K562 (cell line): ENCODE measurements at regions not wholly inside any gene's neighbourhood (a gene's known extent, or its start where the extent isn't known, plus 50 kb on each side); places are given as distances from the start of the nearest gene placed in this dataset.

Experiments used
- ATAC-seq: fragments of 200-7000 bp; cut with Tn5 transposase; 3 replicates; pipeline ENCODE4 v1.9.1; 2020; ENCODE audit warnings: moderate library complexity
- BruUV-seq: library from RNA; stranded (reverse); fragments of 400-500 nt; replicated peaks from 2 replicates; lab custom pipeline; 2021; lab: Mats Ljungman, UMichigan
- CTCF ChIA-PET: fragments of 300-600 bp; formaldehyde crosslinking; extraction: SDS; loops from one replicate; lab custom pipeline; 2021; ENCODE audit warnings: low intra/inter-chr PET ratio; lab: Yijun Ruan, JAX
- POLR2A ChIA-PET: fragments of 300-600, 350-650 bp; sonication (Branson Sonifier 250); formaldehyde crosslinking; extraction: SDS; loops from one replicate; lab custom pipeline; 2021; ENCODE audit warnings: antibody characterized with exemption, inconsistent platforms; lab: Yijun Ruan, JAX
- DNase-seq, 4 experiments: peaks; one replicate each; pipeline versions ENCODE4 v3.0.0 to v3.0.0-alpha.2; 2011 to 2018; ENCODE audit warnings: low spot score in 3 of 4, mixed read lengths in 3 of 4; ENCODE audit errors: extremely low read depth in 1 of 4
- FAIRE-seq: peaks from 2 replicates; lab custom pipeline; 2011; peaks lifted over from hg19 to GRCh38; lab: Jason Lieb, UNC
- H2AFZ ChIP-seq: 2 replicates; pipeline ENCODE4 v1.6.0; 2011; ENCODE audit warnings: low read depth, low read length, control low read depth, inconsistent platforms
- H3K27ac ChIP-seq: fragments of 200-600 bp; 3 replicates; pipeline ENCODE4 v1.8.0; 2011; ENCODE audit warnings: low read depth, mild to moderate bottlenecking, control low read depth, inconsistent platforms, low read length, moderate library complexity, mixed read lengths; ENCODE audit errors: extremely low read depth
- H3K27me3 ChIP-seq, 2 experiments: fragments of 300-600 bp in 1 of 2; 2 replicates in 1 of 2; 3 replicates in 1 of 2; pipeline versions ENCODE4 v1.6.0 to v1.8.0; 2011; ENCODE audit warnings: inconsistent platforms in 2 of 2, low read length in 2 of 2, mild to moderate bottlenecking in 1 of 2, mixed read lengths in 1 of 2, moderate library complexity in 1 of 2; ENCODE audit not compliant: control insufficient read depth in 2 of 2, insufficient read depth in 2 of 2
- H3K36me3 ChIP-seq: fragments of 300-600 bp; 3 replicates; pipeline ENCODE4 v1.8.0; 2011; ENCODE audit warnings: mild to moderate bottlenecking, low read length, inconsistent platforms; ENCODE audit not compliant: control insufficient read depth, insufficient read depth
- H3K4me1 ChIP-seq, 2 experiments: fragments of 200-600 bp in 1 of 2; replicated peaks in 1 of 2; 2 replicates in 1 of 2; 3 replicates in 1 of 2; pipeline versions ENCODE4 v1.5.1 to v1.8.0; 2011; ENCODE audit warnings: inconsistent platforms in 2 of 2, low read length in 2 of 2, mild to moderate bottlenecking in 1 of 2, mixed read lengths in 1 of 2, moderate library complexity in 1 of 2; ENCODE audit not compliant: control insufficient read depth in 2 of 2, insufficient read depth in 2 of 2
- H3K4me2 ChIP-seq: 2 replicates; pipeline ENCODE4 v1.6.1; 2011; ENCODE audit warnings: low read length, control low read depth, inconsistent platforms, mixed read lengths; ENCODE audit not compliant: insufficient read depth
- H3K4me3 ChIP-seq: fragments of 200-600 bp; sonication (generic), shearing (Covaris generic); 2 replicates; pipeline ENCODE4 v1.5.1; 2016; ENCODE audit warnings: control low read depth, inconsistent platforms
- H3K79me2 ChIP-seq: fragments of 200-600 bp; 3 replicates; pipeline ENCODE4 v1.8.0; 2011; ENCODE audit warnings: low read length, inconsistent platforms; ENCODE audit not compliant: control insufficient read depth, insufficient read depth
- H3K9ac ChIP-seq, 2 experiments: 2 replicates each; pipeline versions ENCODE4 v1.6.0 to v1.6.1; 2011; ENCODE audit warnings: low read depth in 2 of 2, low read length in 2 of 2, control low read depth in 1 of 2, inconsistent platforms in 1 of 2, mild to moderate bottlenecking in 1 of 2, mixed read lengths in 1 of 2; ENCODE audit not compliant: insufficient read depth in 1 of 2
- H3K9me1 ChIP-seq: one replicate; pipeline ENCODE4 v1.6.0; 2011; ENCODE audit warnings: inconsistent platforms, mild to moderate bottlenecking, low read length, moderate library complexity; ENCODE audit not compliant: control insufficient read depth, insufficient read depth
- H3K9me3 ChIP-seq: replicated peaks from 2 replicates; pipeline ENCODE4 v1.5.1; 2011; ENCODE audit warnings: low read depth, low read length, inconsistent platforms; ENCODE audit not compliant: control insufficient read depth, insufficient read depth
- H4K20me1 ChIP-seq: replicated peaks from 2 replicates; pipeline ENCODE4 v1.6.1; 2011; ENCODE audit warnings: low read length, inconsistent platforms, mixed read lengths; ENCODE audit not compliant: control insufficient read depth, insufficient read depth
- GABPA ChIP-seq: fragments of 200-800 bp; sonication (Bioruptor generic); conservative IDR thresholded peaks from 2 replicates; pipeline ENCODE4 v1.6.1; 2016; ENCODE audit warnings: low read depth, missing genetic modification characterization, missing compliant biosample characterization
- GATA2 ChIP-seq: sonication (generic); formaldehyde crosslinking; IDR thresholded peaks from 2 replicates; pipeline ENCODE4 v1.4.0; 2020; ENCODE audit warnings: mild to moderate bottlenecking, missing genetic modification reagents
- HLTF ChIP-seq: fragments of 450-650 bp; IDR thresholded peaks from 2 replicates; pipeline ENCODE4 v1.6.1; 2016
- L3MBTL2 ChIP-seq: fragments of 450-650 bp; IDR thresholded peaks from 2 replicates; pipeline ENCODE4 v1.6.1; 2016; ENCODE audit warnings: mild to moderate bottlenecking, moderate library complexity
- MAFG ChIP-seq: fragments of 450-650 bp; conservative IDR thresholded peaks from 2 replicates; pipeline ENCODE4 v1.6.1; 2016; ENCODE audit warnings: missing genetic modification characterization, missing compliant biosample characterization
- MBD1 ChIP-seq: fragments of 250-450 bp; sonication (Bioruptor Pico); IDR thresholded peaks from 2 replicates; pipeline ENCODE4 v1.8.0; 2022; ENCODE audit warnings: inconsistent platforms
- NR3C1 ChIP-seq: sonication (generic); formaldehyde crosslinking; IDR thresholded peaks from 2 replicates; pipeline ENCODE4 v1.8.1; 2022; ENCODE audit warnings: missing genetic modification reagents
- RBM17 ChIP-seq: fragments of 200-400 bp; formaldehyde crosslinking; IDR thresholded peaks from 2 replicates; pipeline ENCODE4 v1.6.1; 2017; ENCODE audit warnings: low read depth, mild to moderate bottlenecking, low read length, borderline replicate concordance
- YY1 ChIP-seq, 3 experiments: IDR thresholded peaks; 2 replicates each; pipeline ENCODE4 v1.6.1; 2011; ENCODE audit warnings: low read length in 2 of 3, mild to moderate bottlenecking in 2 of 3, moderate library complexity in 2 of 3, borderline replicate concordance in 1 of 3, control low read depth in 1 of 3, low read depth in 1 of 3; ENCODE audit not compliant: insufficient read depth in 3 of 3, insufficient replicate concordance in 2 of 3, control insufficient read depth in 1 of 3, insufficient read length in 1 of 3; ENCODE audit errors: extremely low read depth in 1 of 3
- ZFP36 ChIP-seq: fragments of 150-350 bp; IDR thresholded peaks from 2 replicates; pipeline ENCODE4 v1.6.1; 2018; ENCODE audit warnings: low read length, low read depth; ENCODE audit not compliant: partially characterized antibody
- ZNF764 ChIP-seq: fragments of 250-450 bp; sonication (Bioruptor Pico); IDR thresholded peaks from 2 replicates; pipeline ENCODE4 v1.4.0; 2020; ENCODE audit warnings: low read depth, mild to moderate bottlenecking, moderate library complexity
- ZNF766 ChIP-seq: fragments of 200-800 bp; sonication (Bioruptor generic); conservative IDR thresholded peaks from 2 replicates; pipeline ENCODE4 v1.6.1; 2016; ENCODE audit warnings: missing genetic modification characterization, missing compliant biosample characterization
- in situ Hi-C: fragments of 300-500 bp; cut with MboI; formaldehyde crosslinking; loops from 4 replicates; pipeline ENCODE4 v1.15.0; 2018; ENCODE audit warnings: inconsistent platforms, mixed read lengths
- intact Hi-C: fragments of 100-400 bp; cut with micrococcal nuclease; formaldehyde crosslinking; loops from 2 replicates; pipeline ENCODE4 v1.14.2; 2022

DNA sequence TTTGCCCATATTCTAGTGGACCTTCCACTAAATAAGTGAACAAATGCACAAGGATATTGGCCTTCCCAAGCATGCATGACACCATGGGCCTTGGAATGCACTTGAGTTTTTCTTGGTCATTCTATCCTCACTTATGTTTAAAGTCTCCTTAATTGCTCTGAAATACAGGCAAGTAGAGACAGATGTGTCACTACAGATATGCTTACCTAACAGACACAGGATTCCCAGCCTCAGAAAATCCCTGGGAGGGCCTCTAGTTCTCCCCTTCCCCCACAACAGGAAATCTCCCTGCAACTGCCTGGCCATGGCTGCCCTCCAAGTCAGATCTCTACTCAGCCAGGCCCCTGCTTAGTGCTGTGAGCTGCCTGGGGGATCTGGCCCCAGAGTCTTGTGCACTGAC is 445.2 kb downstream of the IRS1 start:
- intact Hi-C loops (no loop called here), in situ Hi-C loops (no loop called here)
- no peak overlapping the region for H3K4me2 ChIP-seq
- H2AFZ ChIP-seq: no peak overlapping the region
- H3K79me2 ChIP-seq: no peaks in the 10 kb centered on the region
- H3K4me1 ChIP-seq: no peaks in the 10 kb centered on the region
- no peaks in the 10 kb centered on the region for H3K9me3 ChIP-seq
- no peak overlapping the region for H3K4me3 ChIP-seq
- H4K20me1 ChIP-seq: no peaks in the 10 kb centered on the region
- CTCF ChIA-PET: no interaction called here
- DNase-seq: no peak
- H3K9me1 ChIP-seq: no peaks in the 10 kb centered on the region
- BruUV-seq: no TSS peak
- POLR2A ChIA-PET: no interaction called here
- H3K9ac ChIP-seq: no peak overlapping the region
- H3K36me3 ChIP-seq: no peaks in the 10 kb centered on the region
- H3K27me3 ChIP-seq: no peaks in the 10 kb centered on the region
- no peak overlapping the region for H3K27ac ChIP-seq
- no peak for FAIRE-seq
- ATAC-seq: no peak
- TF ChIP-seq L3MBTL2: no peak
- TF ChIP-seq HLTF: no peak
- no peak for TF ChIP-seq RBM17
- TF ChIP-seq GABPA: no peak
- TF ChIP-seq MBD1 (CRISPR knock-in tag): no peak
- no peak for TF ChIP-seq NR3C1
- TF ChIP-seq ZNF766 (CRISPR knock-in tag): no peak
- TF ChIP-seq MAFG: no peak
- TF ChIP-seq ZFP36: no peak
- TF ChIP-seq ZNF764 (CRISPR knock-in tag): no peak
- TF ChIP-seq GATA2 (CRISPR knock-in tag): no peak
- no peak for TF ChIP-seq YY1 (IDR thresholded peaks at IDR 0.05; ENCODE audit: borderline replicate concordance in 1 of 3, control insufficient read depth in 1 of 3, extremely low read depth in 1 of 3, insufficient read depth in 3 of 3, insufficient read length in 1 of 3, insufficient replicate concordance in 2 of 3, low read depth in 1 of 3, low read length in 2 of 3)
